ENCODE measurements at regions not wholly inside any gene's neighbourhood (a gene's known extent, or its start where the extent isn't known, plus 50 kb on each side); places are given as distances from the start of the nearest gene placed in this dataset.
"Not testable (repeated sequence)": the region's sequence is repeated elsewhere in the genome, so short reads cannot be mapped to it uniquely, and the experiment has no call there.

DNA sequence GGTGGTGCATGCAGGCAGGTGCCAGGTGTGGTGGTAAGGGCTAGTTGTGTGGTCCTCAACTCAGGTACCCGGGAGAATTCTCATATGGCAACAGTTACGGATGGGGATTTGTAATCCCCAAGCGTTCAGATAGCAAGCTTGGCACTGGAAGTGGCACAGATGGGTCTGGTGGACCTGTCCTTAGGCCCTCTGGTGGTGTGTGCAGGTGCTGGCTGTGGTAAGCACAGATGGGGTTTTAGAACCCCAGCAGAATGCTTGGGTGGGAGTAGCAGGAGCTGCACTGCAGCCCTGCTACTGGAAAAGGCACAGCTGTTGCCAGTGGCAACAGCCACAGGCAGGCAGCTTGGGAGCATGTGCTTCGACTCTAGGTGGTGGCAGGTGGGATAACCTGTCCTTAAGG, 948.2 kb upstream of the FAM98A start:
- DNase-seq (ENCODE audit: low spot score) = no peak

DNA sequence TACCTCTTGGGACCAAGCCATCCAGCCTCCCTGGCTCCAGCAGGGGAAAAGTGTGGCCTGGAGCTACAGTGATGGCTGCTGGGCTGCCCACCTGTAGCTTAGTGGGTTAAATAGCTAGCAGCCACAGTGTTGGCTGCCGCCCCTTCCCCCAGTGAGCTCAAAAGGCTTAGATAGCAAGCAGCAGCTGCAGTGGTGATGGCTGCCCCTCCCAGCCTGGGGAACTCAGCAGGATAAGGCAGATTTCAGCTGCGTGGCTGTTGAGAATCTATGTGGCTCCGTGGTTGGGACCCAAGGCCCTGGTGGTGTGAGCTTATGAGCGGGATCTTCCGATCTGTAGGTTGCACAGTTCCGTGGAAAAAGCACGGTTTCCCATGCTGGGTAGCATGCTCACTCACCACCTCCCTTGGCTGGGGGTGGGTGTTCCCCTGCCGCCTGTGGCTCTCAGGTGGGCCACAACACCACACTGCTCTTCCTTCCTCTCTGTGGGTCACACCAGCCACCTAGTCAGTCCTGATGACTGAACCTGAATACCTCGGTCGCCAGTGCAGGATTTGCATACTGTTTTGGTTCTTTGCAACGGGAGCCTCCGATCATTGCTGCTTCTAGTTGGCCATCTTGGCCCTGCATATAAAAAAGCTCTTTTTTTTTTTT, 946.5 kb upstream of the FAM98A start:
- DNase-seq (ENCODE audit: low spot score) = no peak

DNA sequence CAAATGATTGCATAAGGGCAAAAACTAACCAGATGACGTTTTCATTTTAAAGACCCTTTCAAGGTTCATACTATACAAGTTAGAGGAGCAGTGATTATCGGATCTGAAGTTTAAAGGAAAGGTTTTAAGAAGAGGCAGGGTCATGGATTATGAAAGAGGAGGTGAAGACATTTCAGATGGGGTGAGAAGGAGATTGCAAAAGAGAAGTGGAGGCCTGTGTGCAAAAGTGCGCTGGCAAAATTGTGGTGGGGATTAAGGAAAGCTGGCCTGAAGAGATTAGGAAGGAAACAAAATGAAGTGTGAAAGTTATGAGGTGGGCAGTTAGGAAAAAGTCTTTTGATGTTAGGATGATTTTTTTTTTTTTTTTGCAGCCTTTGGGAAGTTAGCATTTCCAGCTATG, 935.7 kb upstream of the FAM98A start:
- no peak for DNase-seq (ENCODE audit: low spot score)

DNA sequence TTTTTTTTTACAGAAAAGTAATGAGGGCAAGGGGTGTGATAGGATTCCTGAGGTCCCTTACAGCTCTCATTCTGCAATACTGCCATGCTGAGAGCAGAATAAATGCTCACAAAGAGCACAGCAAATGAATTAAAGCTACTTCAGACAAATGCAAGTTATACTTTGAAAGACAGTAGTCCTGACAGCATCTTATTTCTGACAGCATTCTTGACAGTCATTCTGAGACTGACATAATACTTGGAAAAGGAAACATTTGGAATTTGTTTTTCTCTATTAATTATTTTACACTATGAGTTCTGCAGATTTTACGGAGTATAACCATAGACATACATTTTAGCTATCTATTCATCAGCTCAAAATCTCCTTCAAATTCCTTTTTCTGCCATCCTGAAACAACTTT, 935.2 kb upstream of the FAM98A start:
- no peak for DNase-seq (ENCODE audit: low spot score)

DNA sequence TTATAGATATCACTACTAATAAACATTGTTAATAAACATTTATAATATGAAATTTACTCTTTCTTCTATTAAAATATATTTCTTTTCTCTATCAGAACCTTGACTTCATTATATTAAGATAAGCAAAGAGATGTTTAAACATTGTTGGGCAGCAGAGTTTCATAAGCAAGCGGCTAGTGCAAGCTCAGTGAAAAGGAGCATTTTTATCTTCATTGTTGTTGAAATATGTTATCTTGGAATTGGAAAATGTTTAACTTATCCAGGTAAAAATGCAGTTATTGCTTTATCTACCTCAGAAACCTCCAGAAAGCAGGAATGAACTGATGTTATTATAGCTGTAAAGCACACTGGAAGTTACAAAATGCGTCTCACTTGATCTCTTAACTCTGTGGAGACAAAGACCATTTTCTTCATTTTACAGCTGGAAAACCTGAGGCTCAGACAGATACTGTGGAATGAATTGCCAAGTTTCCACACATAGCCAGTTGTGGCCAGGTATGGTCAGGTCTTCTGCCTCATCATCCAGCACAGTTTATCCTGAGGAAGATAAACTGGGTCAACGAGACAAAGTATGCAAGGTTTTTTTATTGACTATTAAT, 934.6 kb upstream of the FAM98A start:
- DNase-seq (ENCODE audit: low spot score) = no peak

DNA sequence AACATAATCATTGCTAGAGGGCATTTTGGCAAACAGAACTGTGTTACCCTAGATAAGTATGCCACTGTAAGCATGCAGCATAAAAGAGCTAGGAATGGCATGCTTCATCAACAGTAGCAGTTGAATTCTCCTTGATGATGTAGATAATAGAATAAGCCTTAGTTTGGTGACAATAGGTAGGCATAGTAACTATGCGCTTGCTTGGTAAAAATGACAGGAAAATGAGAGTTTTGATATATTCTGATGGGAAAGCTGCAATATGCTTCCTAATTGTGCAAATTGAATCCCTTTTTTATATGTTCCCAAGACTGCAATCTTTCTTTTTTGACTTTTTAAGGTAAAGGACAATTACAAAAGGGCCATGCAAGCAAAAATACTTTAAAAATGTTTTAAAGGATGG, 930.9 kb upstream of the FAM98A start:
- no peak for DNase-seq (ENCODE audit: low spot score)

DNA sequence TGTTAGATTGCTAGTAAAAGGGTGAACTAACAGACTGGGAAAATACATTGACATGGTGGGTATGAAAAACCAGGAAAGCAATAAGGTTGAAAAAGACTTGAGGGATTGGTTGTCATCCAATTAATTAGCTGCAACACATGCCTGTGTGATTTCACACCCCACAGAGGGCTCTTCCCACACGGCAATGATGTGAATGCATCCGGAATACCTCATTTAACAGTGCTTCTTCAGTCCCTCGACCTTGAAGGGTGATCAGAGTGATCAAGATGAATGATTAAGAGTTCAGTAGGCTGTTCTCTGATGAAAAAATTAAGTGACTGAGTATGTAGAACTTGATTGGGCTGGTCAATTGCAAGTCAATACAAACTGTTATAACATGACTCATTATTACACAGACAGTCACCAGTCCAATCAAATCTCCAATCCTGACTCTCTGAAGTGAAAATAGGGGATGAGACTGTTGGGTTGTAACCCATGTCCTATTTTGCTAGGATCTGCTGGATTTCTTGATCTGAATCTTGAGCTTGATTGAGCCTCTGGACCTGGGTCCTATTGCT, 924.9 kb upstream of the FAM98A start:
- no peak for DNase-seq (ENCODE audit: low spot score)

DNA sequence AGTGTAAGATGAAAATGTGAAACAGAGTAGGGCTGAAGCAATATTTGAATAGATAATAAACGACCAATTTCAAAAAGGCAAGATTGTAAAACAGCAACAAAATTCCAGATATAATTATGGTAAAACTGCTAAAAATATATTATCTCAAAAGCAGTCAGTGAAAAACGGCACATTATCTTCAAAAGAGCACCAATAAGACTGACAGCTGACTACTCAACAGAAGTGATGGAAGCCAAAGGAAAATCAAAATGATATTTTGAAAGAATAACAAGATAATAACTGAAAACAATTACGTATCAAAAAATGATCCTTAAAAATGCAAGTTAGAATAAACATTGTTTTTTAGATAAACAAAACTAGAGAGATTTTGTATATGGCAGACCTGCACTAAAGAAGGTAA, 920.6 kb upstream of the FAM98A start:
- no peak for DNase-seq (ENCODE audit: low spot score)

DNA sequence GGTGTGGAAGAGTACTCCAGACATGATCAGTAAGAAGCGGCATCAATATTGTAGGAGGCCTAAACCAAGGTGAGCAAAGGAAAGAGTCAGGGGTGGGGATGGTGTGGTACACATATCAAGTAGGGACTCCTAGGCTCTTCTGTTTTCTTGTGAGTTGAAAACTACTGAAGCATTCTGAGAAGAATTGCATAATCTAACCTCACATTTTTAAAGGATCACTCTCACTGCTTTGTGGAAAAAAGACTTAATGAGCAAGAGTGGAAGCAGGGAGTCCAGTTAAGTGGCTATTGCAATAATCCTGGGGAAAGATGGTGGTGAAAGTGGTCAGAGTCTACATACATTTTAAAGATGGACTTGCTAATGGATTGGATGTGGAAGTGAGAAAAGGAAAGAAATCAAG, 899.5 kb upstream of the FAM98A start:
- no peak for DNase-seq (ENCODE audit: low spot score)

DNA sequence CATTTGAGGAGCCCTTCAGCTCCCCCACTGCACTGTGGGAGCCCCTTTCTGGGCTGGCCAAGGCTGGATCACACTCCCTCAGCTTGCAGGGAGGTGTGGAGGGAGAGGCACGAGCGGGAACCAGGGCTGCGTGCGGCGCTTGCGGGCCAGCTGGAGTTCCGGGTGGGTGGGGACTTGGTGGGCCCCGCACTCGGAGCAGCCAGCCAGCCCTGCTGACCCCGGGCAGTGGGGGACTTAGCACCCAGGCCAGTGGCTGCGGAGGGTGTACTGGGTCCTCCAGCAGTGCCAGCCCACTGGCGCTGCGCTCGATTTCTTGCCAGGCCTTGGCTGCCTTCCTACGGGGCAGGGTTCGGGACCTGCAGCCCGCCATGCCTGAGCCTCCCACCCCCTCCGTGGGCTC, 895.1 kb upstream of the FAM98A start:
- DNase-seq (ENCODE audit: low spot score) = not testable (repeated sequence)

DNA sequence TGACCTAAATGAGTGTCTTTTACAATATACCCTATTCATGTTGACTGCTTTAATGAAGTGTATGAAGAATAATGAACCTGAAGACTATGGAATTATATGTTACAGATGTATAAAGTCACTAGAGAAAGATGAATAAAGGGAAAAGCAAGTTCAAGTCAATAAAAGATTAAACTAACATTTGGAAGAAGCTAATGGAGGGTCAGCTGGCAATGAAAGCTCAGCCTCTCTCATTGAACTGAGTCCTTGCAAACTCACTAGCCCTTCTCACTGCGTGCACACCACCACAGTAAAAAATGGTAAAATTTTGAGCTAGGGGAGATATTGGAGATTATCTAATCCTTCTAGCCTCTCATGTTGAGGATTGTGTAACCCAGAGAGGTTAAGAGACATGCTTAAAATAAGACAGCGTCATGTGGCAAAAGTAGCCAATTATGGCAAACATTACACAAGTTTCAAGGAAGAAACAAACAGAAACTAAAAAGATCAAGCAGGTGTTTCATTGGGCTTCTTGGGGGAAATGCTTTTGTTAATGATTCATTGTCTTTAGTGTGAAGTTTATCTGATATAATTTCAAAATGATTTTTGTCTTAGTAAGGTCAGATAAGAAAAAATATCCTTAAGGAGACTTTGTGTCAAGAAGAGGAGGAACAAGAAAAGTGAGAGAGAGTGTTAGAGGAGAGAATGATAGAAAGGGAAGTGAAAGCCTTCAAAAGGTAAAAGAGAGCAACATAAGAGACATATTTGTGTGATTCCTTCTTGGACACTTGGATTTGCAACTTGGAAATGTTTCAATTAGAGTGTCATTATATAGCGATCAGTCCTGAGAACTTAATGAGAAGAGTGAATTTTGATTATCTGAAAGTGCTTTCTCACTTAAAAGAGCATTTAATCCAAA, 893.7 kb upstream of the FAM98A start:
- no peak for DNase-seq (ENCODE audit: low spot score)

DNA sequence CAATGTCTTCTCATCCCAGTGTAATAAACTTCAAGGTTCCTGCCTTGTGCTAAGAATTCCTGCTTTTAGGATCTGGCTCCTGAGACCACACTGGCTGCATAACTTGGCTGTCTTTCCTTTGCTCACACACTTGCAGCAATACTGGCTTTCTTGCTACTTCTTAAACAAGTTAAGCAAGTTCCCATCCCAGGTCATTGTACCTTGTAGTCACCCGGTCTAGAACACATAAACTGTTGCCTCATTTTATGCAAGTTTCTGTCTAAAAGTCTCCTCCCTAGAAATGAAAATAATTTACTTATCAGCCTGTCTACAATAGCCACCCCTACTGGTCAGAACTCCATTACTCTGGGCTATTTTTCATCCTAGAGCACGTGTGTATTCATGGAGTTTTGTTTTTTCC, 887.9 kb upstream of the FAM98A start:
- DNase-seq (ENCODE audit: low spot score) = no peak

DNA sequence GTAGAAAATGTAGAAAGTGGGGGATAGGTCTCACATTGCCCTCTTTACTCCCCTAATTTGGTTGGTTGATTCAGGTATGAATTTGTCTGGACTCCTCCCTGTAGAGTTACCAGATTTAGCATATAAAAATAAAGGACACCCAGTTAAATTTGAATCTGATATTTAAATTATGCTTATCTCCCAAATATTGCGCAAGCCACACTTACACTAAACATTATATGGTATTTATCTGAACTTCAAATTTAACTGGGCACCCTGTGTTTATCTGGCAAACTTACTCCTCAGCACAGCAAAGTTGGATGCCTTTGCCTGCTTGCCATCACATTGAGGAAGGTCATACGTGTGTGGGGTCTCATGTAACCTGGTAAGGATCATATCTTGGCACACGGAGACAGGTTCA, 882.4 kb upstream of the FAM98A start:
- no peak for DNase-seq (ENCODE audit: low spot score)

DNA sequence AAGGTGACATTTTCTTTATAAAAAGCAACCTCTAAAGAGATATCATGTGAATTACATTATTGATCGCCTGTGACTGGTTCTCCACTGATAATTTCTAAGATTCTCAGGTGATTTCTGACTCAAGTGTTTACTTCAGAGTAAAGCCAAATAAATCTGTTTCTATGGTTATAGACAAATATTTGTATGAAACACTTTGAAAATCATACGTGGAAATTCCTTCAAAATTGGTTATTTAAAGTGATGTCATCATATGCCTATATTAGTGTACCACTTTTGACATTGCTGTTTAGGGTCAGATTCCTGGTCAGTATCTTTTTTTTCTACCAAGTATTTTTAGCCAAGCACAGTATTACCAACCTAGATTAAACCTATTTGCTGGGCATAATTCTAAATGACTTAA, 881.3 kb upstream of the FAM98A start:
- no peak for DNase-seq (ENCODE audit: low spot score)

DNA sequence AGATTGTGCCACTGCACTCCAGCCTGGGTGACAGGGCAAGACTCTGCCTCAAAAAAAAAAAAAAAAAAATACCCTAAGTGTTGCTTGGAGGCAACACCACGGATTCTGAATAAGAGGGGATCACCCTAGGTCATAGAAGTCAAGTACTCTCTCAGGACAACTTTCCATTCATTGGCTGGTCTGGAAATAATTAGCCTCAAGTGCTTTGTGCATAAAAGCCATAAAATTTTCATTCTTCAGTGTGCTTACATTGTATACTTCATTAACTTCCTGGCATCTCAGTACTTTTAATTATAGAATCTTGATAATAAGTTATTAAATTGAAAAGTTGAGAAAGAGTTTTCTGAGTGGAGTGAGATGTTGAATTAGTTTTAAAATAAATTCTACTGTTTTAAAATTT, 876.1 kb upstream of the FAM98A start:
- DNase-seq (ENCODE audit: low spot score) = no peak

DNA sequence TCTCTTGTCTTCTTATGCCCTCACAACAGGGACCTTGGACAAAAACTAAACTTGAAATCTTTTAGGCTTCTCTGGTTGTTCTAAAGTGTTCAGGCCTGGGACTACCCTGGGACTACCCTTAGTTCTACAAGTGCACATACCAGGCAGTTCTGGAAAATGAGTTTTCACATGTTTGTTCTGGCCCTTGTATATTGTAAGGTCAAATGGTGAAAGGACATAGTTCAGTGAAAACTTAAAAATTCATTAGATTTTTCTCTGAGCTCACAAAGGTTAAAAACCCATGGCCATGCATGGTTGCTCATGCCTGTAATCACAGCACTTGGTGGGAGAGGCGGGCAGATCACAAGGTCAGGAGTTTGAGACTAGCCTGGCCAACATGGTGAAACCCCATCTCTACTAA, 875.5 kb upstream of the FAM98A start:
- DNase-seq (ENCODE audit: low spot score) = no peak

DNA sequence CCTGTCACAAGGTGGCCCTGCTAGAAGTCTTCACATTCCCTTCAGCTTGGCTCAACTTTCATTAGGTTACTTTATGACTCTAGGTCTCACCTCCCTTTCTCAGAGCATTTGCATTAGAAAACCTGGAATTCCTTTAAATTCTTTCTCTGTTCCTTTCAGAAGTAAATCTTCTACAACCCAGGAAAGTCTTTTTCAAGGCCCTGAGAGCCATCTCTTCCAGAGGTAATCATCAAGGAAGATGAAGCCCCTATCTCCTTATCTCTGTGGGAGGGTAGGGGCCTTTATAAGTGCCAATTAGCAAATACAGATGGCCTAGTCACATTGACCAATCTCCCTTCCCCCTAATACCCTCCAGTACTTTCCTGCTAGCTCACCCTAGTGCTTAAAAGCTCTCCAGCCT, 848.0 kb upstream of the FAM98A start:
- DNase-seq (ENCODE audit: low spot score) = no peak

DNA sequence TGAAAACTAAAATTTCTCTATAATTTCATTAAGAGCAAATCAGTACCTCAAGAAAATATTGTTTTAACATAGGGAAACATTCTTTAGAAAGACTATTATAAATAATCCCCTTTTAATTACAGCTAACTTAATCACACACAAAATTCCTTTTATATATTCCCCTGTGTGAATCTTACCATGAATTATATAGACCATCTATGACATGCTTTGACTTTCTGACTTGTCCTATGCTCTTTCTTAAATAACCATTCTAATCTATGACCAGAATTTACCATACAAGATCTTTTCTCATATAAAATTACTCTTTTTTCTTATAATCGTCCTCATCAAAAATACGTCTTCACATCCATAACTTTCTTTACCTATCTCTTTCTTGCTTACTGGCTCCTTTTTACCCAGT, 824.2 kb upstream of the FAM98A start:
- DNase-seq (ENCODE audit: low spot score) = no peak

DNA sequence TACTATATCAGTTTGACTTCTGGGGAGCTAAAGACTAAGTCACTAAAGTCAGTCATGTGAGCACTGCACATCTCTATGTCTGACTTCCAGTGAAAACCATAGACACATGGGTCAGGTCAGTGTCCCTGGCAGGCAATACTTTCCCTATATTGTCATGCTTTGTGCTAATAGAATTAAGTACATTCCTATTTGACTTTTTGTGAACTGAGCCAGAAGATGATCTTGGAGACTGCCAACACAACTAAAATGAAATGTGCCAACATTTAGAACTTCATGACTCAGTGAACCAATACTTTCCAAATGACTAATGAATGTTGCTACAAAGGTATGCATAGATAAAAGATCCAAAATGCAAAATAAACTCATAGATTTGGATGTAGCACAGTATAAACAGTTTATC, 820.8 kb upstream of the FAM98A start:
- no peak for DNase-seq (ENCODE audit: low spot score)

DNA sequence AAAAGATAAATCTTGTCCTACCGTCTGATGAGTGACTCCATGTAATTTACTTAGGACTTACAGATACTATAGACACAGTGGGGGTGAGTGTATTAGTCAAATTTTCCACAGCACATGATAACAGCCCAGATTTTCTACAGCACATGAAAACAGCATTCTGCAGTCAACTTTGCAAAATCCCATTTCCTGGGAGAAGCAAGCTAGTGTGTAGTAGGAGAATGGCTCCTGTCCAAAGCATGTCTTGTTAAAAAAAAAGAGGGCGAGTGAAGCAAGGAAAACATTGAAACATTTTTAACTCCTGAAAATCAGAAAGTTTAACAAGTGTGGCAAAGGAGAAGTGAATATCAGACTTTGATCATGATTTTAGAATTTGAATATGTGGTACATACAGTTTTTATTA, 817.8 kb upstream of the FAM98A start:
- no peak for DNase-seq (ENCODE audit: low spot score)

DNA sequence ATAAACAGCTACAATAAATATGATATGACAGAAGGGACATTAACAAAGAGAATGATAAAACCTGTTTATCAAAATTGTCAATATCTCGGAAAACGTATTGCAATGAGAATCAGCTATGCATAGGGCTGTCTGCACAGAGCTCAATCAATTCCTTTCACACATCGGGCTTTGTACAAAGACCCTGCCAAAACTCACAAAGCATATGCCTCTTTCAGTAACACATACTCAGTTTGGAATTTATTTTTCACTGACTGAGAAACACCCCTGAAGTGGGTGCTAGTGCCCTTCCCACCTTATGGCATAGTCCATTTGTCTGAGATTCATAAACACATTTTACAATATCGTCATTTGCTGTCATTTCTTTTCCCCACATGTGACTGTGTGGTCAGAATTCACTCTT, 815.8 kb upstream of the FAM98A start:
- DNase-seq (ENCODE audit: low spot score) = no peak

DNA sequence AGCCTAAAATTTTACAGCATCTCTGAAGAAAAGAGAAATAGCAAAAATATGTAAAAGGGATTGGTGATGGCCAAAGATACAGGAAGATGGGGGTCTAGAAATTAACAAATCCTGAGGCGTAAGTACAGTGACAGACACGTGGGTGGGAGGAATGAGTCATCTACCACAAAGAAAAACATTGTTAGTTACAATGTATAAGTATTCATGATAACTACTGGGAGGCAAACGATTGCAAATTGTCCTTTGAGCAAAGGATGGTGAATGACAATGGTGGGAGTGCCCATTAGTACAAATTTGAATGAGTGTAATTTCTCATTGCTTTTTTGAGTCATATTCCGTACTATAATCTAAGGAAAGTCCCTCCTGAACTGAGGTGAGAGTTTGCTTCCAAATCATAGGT, 809.0 kb upstream of the FAM98A start:
- no peak for DNase-seq (ENCODE audit: low spot score)

DNA sequence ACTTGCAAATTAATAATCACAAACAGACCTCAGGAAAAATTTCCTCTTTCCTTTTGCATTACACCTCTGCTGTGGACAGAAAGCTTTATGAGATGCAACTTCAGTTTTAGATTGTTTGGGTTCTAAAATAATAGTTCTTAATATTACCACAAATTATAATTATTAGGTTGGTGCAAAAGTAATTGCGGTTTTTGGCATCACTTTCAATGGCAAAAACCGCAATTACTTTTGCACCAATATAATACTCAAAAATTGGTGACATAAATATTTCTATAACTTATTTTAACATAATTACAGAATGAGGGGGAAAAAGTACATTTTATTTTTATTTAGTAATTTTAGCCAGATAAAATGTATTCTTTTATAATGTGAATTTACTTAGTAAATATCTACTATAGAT, 804.4 kb upstream of the FAM98A start:
- no peak for DNase-seq (ENCODE audit: low spot score)

All from GM03348 (cell line).